GM23248 (cell line): ENCODE measurements at regions not wholly inside any gene's neighbourhood (a gene's known extent, or its start where the extent isn't known, plus 50 kb on each side); places are given as distances from the start of the nearest gene placed in this dataset.

Source experiments
- EZH2 ChIP-seq: fragments of 200-600 bp; sonication (generic); IDR thresholded peaks from 2 replicates; pipeline ENCODE4 v1.6.1; 2018; ENCODE audit warnings: antibody characterized with exemption, mild to moderate bottlenecking; ENCODE audit not compliant: insufficient read depth, poor library complexity, severe bottlenecking
- EZH2phosphoT487 ChIP-seq: fragments of 200-600 bp; sonication (generic); IDR thresholded peaks from 2 replicates; pipeline ENCODE4 v1.6.1; 2018; ENCODE audit warnings: antibody characterized with exemption, moderate library complexity, mild to moderate bottlenecking, low read depth; ENCODE audit not compliant: insufficient read depth

DNA sequence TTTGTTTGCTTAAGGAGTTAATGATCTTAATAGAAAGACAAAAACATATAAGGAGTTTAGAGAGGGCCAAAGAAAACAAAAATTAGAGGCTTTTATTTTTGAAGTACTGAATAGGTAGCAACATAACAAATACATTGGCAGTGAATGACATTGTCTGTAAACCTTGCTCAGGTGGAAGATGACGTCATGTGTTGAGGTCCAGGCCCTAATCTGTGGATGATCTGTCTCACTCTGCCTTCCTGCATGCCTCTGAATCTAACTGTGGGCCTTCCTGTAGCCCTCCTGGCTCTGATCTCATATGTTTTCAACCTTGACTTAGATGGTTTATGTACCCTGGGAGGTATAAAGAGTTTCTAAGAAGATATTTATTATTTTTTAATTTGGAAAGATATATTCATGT is 58.1 kb upstream of the DYNAP start:
- TF ChIP-seq EZH2 = no peak
- no peak for TF ChIP-seq EZH2phosphoT487
